A172 (cell line): ENCODE measurements at regions not wholly inside any gene's neighbourhood (a gene's known extent, or its start where the extent isn't known, plus 50 kb on each side); places are given as distances from the start of the nearest gene placed in this dataset.

Experiments
- DNase-seq: peaks from one replicate; pipeline ENCODE4 v3.0.0-alpha.2; 2015; ENCODE audit warnings: low spot score

DNA sequence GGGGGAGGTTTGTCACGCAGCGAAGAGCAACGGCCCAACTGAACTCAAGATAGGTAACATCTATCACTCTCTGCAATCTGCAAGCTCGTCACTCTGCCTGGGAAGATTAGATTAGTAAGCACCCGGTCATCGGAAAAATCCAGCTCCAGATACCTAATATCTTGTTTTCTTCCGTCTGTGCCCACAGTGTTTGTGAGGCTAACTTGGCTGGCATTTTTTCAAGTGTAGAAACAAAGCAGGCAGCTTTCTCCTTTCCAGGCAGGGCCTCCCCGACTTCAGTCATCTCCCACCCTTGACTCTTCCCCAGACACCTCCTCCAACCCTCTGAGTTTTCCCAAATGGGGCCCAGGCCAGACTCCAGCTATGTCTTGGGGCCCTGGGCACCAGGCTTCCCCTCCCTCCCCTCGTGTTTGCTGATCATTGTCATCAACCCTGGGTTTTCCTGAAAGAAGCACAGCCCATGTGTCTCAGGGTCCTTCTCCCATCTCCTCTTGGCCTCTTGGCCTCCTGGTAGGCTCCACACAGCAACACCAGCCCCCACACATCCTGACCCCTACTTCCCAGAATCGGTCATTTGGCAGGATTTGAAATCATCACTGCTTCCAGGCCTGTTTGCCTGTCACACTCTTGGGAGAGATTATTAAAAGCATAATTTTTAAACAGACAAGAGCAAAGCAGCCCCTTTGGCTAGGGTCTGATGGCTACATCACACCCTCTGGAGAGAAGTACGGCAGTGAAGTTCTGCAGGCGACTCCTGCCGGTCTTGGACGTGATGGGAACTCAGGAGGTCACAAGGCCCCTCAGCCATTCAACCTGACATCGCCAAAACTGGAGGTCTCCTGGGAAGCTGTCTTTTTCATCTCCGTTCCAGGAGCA is 144.9 kb upstream of the ID2 start:
- DNase-seq, result no peak

DNA sequence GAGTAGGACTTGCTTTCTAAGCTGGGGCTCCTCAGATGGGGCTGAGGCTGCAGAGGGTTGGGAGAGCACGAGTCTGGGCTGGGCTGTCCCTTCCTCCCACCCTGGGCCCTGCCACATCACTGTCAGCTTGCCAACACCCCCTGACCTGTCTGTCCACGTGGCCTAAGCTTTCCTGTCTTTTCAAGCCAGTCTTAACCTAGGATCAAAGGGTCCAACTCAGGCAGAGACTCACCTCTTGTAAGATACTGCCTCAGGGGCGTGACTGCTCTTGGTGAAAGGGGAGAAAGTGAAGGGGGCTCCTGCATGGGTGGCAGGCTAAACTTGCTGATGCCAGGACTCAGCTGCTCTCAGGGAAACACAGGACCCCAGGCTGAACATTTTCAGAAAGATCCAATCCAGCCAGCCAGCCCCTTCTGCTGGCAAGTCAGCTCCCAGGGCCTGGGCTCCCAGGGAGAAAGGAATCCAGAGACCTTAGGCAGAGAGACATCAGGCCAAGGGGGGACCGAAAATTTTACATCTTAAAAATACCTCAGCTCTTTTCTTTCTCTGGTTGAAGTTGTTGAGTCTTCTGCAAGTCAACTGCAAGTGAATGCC is 144.2 kb upstream of the ID2 start:
- no peak for DNase-seq

DNA sequence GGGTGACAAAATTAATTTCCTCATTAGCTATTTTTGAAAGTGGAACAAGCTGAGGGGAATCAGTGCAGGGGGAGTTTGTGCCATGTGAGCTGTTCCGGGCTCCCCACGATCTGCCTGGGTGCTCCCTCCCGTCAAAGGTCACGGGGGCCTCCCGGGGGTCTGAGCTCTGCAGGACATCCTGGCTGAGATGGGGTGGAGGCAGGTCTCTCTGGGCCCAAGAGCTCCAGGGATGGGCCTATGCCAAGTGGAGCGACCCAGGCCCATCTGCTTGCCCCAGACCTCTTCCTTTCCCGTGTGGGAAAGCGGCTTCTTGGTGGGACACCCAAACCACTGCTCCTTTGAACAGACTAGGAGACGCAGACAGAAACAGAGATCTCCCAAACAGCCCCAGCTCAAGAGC is 143.3 kb upstream of the ID2 start:
- DNase-seq, result no peak

DNA sequence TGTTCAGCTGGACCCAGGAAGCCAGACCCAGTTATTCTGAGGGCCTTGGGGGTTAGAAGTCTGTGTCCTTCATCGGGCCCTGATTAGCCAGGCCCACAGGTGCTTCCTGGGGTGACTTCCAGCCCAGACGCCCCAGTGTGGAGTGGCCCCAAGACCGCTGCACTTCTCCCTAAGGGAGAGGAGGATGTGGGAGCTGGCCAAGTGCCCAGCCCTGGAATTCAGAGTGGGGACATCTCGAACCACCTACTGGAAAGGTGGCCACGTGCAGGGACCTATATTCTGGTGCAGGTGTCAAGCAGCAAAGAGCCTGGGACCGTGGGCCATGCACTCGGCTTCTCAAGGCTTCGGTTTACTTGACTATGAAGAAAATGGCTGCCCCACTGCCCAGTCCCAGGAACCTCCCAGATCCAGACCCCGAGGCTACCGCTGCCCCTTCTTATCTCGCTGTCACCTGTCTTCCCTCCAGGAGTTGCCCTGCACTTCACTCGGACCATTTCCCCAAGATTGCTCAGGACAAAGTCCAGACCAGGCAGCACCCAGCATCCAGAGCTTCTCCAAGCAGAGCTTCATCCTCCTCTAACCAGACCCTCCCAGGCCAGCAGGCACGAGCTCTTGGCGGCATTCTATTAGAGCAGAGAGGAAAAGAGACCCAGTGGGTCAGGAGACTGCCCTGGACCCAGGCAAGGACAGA is 142.8 kb upstream of the ID2 start:
- DNase-seq, result no peak

DNA sequence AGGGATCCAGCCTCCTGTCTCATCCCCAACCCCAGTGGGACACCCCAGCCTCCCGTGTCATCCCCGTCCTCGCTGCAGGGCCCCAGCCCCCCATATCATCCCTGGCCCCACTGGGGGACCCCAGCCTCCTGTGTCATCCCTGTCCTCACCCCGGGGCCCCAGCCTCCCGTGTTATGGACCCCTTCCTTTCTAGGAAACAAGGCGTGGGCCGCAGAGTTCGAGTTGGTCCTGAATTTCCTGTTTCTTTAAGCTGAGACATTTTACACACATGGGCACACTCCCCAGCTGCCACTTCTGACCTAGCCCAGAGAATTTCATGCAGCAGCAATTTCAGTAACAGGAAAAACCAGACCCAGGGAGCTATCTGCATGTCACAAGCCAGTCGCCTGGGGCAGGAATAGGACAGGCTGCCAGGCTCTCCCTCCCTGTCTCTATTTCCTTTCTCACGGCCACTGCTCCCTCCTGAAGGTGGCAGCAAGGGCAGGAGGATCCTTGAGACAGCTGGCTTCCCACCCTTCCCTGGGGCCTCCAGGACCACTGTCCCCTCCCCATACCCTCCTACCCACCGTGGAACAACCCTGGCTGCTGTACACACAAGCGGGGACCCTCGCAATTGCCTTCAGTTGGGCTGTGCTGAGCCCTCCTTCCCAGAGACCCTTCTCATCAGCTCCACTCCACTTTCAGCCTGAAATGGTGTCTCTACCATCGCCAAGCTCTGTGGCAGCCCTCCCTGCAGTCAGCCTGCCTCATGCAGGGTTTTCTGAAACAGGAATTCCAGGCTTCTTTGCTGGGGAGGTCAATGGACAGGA is 141.9 kb upstream of the ID2 start:
- no peak for DNase-seq

DNA sequence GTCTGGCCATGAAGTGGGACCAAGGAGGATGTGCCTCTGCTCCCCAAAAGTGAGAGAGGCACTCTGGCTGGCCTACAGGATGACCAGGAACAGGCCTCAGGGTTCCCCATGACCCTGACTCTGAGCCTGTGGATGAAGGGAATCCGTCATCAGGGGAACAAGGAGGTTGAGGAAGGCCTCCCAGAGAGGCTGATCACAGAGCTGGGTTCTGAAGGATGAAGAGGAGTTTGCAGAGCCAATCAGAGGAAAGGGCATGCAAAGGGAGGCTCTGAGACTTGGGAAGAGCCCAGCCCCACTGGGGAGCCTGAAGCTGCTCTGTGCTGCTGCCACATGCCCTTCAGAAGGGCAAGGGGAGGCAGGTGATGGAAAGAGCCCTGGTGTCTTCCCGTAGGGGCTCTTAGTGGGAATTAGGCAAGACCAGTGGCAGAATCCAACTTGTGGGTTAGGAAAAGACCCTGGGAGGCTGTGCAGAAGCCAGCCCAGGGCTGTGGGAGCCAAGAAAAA is 141.3 kb upstream of the ID2 start:
- DNase-seq, result no peak

DNA sequence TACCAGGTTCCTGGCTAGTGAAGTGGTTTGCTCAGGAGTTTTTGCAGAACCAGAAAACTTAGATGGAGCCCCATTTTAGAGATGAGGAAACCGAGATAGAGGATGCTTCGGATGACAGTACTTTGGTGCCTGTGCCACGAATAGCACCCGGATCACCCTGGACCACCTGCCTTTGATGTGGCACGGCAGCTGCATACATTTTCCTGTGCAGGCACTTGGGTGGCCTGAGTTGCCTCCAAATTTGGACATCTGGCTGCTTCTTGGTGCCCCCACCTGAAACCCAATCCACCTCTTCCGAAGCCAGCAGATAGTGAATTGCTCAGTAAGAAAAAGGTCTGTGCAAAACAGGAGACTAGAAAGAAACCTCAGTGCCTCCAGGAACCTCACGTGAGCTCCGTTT is 140.6 kb upstream of the ID2 start:
- no peak for DNase-seq

DNA sequence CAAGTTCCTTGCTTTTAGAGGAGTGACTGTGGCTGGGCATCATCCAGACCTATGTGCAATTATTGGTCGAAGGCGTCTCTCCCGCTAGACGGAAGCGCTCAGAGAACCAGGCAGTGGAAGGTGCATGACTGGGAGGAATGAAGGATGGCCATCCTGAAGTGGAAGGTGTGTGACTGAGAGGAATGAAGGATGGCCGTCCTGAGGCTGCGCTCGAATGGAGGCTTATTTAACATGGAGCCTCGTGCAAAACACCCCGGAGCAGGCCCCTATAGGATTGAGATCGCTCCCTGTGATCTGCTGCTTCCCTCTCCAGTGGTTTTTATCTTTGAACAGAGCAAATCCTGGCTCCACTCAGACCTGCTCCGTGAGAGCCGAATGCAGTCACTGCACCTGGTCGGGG is 140.2 kb upstream of the ID2 start:
- DNase-seq, result no peak

DNA sequence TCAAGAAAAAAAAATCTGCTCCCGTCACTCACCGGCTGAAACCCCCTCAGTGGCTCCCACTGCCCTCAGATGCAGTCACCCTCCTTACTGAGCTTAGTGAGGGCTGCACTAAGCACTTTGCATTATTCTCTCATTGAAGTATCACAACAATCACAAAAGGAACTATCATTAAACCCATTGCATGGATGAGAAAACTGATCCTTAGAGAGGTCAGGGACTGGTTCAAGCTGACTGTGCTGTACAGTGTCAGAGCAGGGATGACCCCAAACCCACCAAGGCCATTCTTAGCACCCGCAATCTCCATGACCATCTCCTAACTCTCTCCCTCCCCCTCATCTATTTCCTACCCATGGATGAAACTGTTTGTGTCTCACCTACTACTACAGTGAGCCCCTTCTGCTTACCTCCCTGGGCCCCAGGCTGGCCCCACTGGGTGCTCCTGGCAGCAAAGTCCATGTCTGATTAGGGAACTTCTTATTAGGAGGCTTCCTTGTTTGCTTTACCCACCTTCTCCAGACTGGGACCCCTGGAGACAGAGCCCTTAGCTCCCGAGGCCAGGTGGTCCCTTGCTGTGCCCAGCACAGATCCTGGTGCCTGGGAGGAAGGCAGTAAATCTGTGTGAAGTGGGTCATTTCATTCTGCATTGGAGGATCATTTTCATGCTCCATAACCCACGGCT is 139.3 kb upstream of the ID2 start:
- DNase-seq, result no peak

DNA sequence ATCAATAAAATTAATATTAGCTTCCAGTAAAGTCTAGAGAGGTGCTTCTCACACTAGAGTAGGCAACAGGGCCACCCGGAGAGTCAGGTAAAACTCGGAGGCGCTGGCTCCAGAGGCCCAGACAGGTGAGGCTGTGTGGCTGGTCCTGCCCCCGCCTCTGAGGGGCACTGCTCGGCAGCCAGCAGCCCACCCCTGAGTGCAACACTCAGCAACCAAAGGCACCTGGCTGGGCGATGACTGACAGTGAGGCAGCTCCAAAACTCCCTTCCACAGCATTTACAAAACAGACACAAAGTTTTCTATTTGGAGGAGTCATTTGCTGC is 138.8 kb upstream of the ID2 start:
- DNase-seq, result no peak

DNA sequence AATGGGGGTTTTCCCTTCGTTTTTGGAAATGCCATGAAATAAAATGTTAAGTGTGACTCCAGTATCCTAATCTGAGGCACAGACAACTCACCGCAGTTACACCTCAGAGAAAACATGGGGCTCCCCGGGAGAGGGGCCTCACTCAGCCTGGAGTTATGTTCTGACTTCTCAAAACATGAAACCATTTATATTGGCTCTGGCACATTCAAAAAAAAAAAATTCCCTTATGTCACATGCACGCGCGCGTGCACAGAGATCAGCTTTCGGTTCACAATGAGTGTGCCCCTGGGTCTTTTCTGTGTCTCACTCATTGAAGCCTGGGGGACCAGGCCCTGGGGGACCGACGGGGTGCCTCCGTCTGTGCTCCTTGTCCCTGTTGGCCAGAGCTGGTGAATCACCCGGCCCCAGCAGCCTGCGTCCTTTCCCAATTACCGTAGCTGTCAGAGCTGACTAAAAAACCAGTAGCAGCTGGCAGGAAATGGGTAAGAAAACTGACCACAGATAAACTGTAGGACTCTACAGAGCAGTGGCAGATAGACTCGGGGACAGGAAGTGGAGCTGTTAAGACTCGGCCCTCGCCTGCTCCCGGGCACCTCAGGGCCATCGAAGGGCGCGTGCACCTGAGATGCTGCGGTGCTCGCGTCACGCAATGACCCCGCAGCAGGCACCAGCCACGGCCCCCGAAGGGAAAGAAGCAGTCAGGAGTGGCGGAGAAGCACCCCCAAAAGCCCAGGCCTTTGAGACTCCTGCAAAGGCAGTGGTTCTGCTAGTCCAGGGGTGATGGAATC is 138.3 kb upstream of the ID2 start:
- peak; percentile 96 for DNase-seq

DNA sequence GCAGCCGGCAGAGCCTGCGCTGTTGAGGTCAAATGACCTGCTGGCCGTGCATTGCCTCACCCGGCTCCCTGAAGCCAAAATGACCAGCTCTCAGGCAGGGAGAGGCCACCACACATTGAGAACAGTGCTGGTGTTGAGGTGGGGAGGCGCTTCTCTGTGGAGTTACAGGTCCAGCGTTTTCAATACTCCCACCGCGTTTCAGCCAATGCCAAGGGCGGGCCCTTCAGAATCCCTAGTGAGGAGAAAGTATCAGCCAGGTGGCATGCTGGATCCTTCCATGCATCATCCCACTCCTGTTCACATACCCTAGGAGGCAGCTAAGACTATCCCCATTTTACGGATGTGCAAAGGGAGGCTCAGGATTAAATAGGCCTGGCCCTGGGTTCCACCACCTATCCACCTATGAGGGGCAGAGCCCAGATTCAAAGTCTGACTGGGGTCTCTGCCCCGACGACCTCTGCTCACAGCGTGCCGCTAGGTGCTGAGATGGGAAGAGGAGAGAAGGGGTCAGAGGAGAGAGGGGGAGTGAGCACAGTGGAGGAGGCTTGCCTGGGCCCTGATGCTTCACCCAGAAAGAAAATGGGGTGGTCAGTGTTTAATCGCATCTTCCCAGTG is 137.6 kb upstream of the ID2 start:
- no peak for DNase-seq

DNA sequence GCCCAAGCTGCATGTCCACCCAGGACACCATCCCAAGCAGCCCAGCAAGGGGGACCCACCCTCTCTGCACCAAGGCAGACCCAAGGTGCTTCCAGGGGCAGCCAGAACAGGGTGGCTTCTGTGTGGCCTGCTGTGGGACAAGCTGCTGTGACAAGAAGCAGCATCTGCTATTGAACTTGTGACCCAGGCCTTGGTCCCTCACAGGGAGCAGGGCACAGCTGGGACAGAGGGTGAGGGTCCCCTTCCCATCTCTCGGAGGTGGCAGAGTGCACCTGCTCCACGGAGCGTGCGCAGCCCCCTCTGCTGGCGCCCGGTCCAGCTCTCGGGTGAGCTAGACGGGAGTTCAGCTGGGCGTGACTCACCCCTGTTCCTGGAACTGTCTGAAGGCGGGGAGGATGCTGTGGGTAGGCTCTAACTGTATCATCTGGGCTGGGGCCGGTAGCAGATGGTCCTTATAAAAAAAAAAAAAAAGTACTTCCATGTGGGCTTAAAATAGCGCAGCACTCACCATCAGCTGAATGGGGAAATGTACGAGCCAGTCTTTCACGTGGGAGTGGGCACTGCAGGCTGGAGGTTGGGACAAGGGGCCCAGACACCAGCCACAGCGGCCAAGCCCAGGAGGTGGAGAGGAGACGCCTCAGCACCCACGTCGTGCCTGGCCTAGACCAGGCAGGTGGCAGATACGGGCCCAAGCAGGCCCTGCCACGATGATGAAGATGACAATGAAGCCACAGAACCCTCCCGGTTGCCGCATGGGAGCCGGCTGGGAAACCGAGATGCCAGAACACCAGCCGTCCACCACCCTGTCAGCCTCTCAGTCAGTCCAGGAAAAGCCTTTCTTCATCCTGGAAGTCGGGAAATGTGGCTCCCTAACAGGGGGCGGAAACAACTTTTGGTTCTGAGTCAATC is 136.8 kb upstream of the ID2 start:
- DNase-seq, result peak; percentile 93

DNA sequence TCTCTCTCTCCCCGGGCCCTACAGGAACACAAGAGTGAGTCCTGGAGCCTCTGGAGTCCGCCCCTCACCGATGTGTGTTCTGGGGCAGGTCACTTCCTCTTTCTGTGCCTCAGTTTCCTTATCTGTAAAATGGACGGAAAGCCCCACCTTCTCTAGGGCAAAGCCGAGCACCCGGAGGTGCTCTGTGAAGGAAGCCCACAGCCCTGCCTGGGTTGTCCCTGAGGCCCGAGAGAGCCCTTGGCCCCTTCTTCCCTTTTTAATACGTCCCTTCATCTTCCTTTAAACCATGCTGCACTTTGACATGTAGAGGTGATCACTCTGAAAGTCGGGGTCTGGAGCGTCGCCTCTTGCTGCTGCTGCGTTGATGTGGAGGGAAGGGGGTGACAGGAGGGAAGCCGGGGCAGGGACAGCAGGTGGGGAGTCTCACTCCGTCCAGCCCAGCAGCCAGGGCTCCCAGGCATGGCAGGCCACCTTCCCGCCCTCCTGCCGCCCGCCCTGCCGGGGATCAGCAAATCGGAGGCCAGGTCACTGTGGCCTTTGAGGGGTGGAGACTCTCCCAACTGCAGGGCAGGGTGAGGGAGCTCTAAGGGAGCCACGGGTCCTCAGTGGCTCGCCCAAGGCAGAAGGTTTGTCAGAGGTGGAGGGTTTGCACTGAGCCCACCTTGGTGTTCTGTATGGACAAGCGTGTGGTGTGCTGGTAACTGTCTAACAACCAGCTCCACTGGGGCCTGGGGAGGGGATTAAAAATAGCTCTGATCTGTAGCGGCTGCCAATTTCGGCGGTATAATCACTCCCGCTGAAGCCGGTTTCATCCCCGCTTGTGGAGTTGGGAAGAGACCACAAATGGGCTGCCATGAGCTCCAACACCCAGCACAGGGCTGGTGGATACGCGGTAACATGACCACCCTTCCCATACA is 135.9 kb upstream of the ID2 start:
- no peak for DNase-seq

DNA sequence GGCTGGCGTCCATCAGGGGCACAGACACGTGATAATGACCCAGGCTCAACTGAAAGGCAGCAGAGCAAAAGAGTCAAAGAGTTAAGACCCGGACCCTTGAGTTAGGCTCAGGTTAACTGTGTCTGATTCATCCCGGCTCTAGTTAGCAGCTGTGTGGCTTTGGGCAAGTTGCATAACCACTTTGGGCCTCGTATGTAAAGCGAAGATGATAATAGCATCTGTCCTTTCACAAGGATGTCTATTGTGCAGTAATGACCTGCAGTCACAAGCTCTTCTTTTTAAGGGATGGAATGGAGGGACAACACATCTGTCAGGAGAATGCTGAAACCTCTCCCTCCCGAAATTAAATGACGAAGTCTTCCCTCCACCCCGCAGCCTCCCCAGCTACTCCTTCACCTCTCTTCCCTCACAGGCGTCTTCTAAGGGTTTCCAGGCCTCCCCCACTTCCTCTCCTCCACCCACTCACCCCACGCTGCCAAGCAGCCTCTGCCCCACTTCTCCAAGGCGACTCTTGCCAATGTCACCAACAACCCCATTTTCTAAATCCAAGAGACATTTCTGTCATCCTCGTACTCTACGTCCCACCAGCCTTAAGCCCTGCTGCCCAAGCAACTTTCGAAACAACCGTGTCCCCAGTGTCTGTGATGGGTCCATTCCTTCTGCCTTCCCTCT is 135.1 kb upstream of the ID2 start:
- no peak for DNase-seq

DNA sequence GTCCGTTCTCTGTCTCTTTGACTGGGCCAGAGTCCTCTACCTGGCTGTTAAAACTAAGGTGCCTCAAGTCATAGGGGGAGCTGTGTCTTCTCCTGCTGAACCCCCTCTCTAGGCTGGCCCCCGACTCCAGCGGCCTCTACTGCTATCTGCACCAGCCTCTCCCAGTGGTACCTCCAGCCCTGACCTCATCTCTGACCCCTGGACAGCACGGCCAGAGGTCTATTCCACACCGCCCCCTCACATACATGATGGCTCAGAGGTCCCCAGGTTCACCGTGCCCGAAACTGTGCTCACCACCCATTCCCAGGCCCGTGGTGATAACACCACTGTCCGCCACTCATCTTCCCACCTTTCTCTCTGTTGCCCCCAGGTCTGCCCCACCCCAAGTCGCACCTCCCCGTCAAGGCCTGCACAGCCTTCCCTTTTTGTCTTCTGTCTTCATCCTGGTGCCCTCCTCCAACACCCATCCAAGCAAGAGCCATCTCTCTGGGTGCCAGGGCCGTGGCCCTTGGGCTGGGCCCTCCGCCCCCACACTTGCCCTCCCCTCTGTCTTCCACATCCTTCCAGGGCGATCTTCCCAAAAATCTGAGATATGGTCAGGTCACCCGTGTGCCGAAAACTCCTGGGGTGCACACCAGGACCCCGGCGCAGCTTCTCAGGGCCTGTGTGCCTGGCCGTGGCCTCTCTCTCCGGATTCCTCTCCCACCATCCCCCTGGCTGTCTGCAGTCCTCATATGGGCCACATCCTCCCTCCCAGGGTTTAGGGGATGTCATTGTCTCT is 134.4 kb upstream of the ID2 start:
- DNase-seq, result no peak
